ENCODE measurements at regions not wholly inside any gene's neighbourhood (a gene's known extent, or its start where the extent isn't known, plus 50 kb on each side); places are given as distances from the start of the nearest gene placed in this dataset.

DNA sequence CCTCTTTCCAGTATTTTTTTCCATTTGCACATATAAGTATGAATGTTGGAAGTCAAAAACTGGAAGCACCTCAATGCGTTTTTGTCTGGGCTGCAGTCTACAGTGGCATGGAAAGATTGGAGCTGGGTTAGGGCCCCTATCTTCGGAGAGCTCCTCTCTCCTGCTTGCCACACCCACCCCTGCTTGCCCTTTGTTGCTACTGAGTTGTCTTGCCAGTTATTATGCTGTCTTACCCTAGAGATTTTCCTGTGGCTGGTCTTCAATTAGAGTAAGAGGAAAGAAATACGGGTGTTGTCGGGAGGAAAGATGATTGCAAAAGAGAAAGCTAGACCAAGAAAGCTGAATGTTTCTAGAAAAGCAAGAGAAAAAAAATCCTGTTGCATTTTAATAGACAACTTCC is 228.9 kb upstream of the CELF2 start:
- Mint-ChIP-seq H3K36me3 (ENCODE audit: insufficient read depth, unreplicated experiment) (no peaks in the 10 kb centered on the region), H3K4me1 (ENCODE audit: low read depth, unreplicated experiment) (no peaks in the 10 kb centered on the region), H3K27me3 (ENCODE audit: insufficient read depth, unreplicated experiment) (peaks cover 15% of the 10 kb centered on the region), H3K9me3 (ENCODE audit: unreplicated experiment) (no peaks in the 10 kb centered on the region), H3K27ac (ENCODE audit: unreplicated experiment) (no peak overlapping the region), H3K4me3 (ENCODE audit: unreplicated experiment) (no peak overlapping the region)
- H3K9me3 ChIP-seq: peaks cover 5% of the 10 kb centered on the region; the same call in 1 of the 2 replicates
- DNase-seq: no peak
- H3K4me1 ChIP-seq: peaks cover 6% of the 10 kb centered on the region
- intact Hi-C loops (cut with micrococcal nuclease; ENCODE audit: unreplicated experiment): no loop called here
- H3K36me3 ChIP-seq (ENCODE audit: control insufficient read depth, insufficient read depth, low read length): no peaks in the 10 kb centered on the region
- no TSS peak for BruUV-seq (replicated peaks)
- no peak overlapping the region for H3K4me3 ChIP-seq (ENCODE audit: low read depth, low read length)
- H3K27me3 ChIP-seq (replicated peaks; ENCODE audit: control insufficient read depth, insufficient read depth, low read length): no peaks in the 10 kb centered on the region
- no peak for TF ChIP-seq CTCF (IDR thresholded peaks at IDR 0.05; ENCODE audit: insufficient read depth in 1 of 2, low read depth in 1 of 2, low read length in 1 of 2, severe bottlenecking in 1 of 2, unreplicated experiment in 1 of 2)
- ChIA-PET POLR2A (no interaction called here), CTCF (no interaction called here)

DNA sequence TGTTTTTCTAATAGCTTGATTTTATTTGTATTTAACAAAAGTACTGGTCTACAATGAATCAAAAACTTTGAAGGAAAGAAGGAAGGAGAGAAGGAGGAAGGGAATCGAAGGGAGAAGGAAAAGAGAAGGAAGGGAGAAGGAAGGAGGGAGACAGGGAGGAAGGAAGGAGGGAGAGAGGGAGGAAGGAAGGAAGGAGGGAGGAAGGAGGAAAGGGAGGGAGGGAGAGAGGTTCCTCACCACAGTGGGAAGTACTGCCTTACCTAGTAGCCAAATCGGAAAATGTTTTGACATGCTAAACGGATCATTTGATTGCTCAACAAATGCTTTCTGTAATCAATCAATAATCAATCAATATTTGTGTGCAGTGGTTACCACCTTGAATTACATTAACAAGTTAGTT is 225.8 kb upstream of the CELF2 start:
- Mint-ChIP-seq H3K4me3 (ENCODE audit: unreplicated experiment) (no peak overlapping the region), H3K27me3 (ENCODE audit: insufficient read depth, unreplicated experiment) (peaks cover 19% of the 10 kb centered on the region), H3K36me3 (ENCODE audit: insufficient read depth, unreplicated experiment) (no peaks in the 10 kb centered on the region), H3K27ac (ENCODE audit: unreplicated experiment) (no peak overlapping the region), H3K4me1 (ENCODE audit: low read depth, unreplicated experiment) (no peaks in the 10 kb centered on the region), H3K9me3 (ENCODE audit: unreplicated experiment) (no peaks in the 10 kb centered on the region)
- ChIA-PET POLR2A (no interaction called here), CTCF (no interaction called here)
- intact Hi-C loops (cut with micrococcal nuclease; ENCODE audit: unreplicated experiment): no loop called here
- H3K36me3 ChIP-seq (ENCODE audit: control insufficient read depth, insufficient read depth, low read length): no peaks in the 10 kb centered on the region
- no peak for TF ChIP-seq CTCF (IDR thresholded peaks at IDR 0.05; ENCODE audit: insufficient read depth in 1 of 2, low read depth in 1 of 2, low read length in 1 of 2, severe bottlenecking in 1 of 2, unreplicated experiment in 1 of 2)
- no TSS peak for BruUV-seq (replicated peaks)
- no peaks in the 10 kb centered on the region for H3K9me3 ChIP-seq
- H3K4me3 ChIP-seq (ENCODE audit: low read depth, low read length): no peak overlapping the region
- H3K27me3 ChIP-seq (replicated peaks; ENCODE audit: control insufficient read depth, insufficient read depth, low read length): no peaks in the 10 kb centered on the region
- peaks cover 3% of the 10 kb centered on the region; the same call in 1 of the 2 replicates for H3K4me1 ChIP-seq
- no peak for DNase-seq

GRCh38 chr10:10792681-10793080 is 225.0 kb upstream of the CELF2 start:
- BruUV-seq (replicated peaks): no TSS peak
- CTCF ChIA-PET: no interaction called here
- H3K4me1 Mint-ChIP-seq (ENCODE audit: low read depth, unreplicated experiment): no peaks in the 10 kb centered on the region

More at GRCh38 chr10:10792681-10793080, 225.0 kb upstream of the CELF2 start:
- no peak for DNase-seq
- H3K4me3 Mint-ChIP-seq (ENCODE audit: unreplicated experiment): no peak overlapping the region
- Histone ChIP-seq H3K27me3 (replicated peaks; ENCODE audit: control insufficient read depth, insufficient read depth, low read length) (no peaks in the 10 kb centered on the region), H3K4me3 (ENCODE audit: low read depth, low read length) (no peak overlapping the region), H3K9me3 (no peaks in the 10 kb centered on the region), H3K36me3 (ENCODE audit: control insufficient read depth, insufficient read depth, low read length) (no peaks in the 10 kb centered on the region), H3K4me1 (peaks cover 4% of the 10 kb centered on the region; the same call in 1 of the 2 replicates)
- no peak overlapping the region for H3K27ac Mint-ChIP-seq (ENCODE audit: unreplicated experiment)
- intact Hi-C loops (cut with micrococcal nuclease; ENCODE audit: unreplicated experiment): no loop called here
- H3K36me3 Mint-ChIP-seq (ENCODE audit: insufficient read depth, unreplicated experiment): no peaks in the 10 kb centered on the region
- H3K9me3 Mint-ChIP-seq (ENCODE audit: unreplicated experiment): no peaks in the 10 kb centered on the region
- POLR2A ChIA-PET: no interaction called here
- no peak for TF ChIP-seq CTCF (IDR thresholded peaks at IDR 0.05; ENCODE audit: insufficient read depth in 1 of 2, low read depth in 1 of 2, low read length in 1 of 2, severe bottlenecking in 1 of 2, unreplicated experiment in 1 of 2)
- H3K27me3 Mint-ChIP-seq (ENCODE audit: insufficient read depth, unreplicated experiment): peaks cover 19% of the 10 kb centered on the region
